HG03196 (cell line): ENCODE measurements at regions not wholly inside any gene's neighbourhood (a gene's known extent, or its start where the extent isn't known, plus 50 kb on each side); places are given as distances from the start of the nearest gene placed in this dataset.

ENCODE experiments used
- ATAC-seq: cut with Tn5 transposase; IDR thresholded peaks from one replicate; pipeline ENCODE4 v1.9.1; 2021; ENCODE audit not compliant: unreplicated experiment

GRCh38 chr18:10266334-10266590 lies 188.2 kb upstream of the APCDD1 start:
- no peak for ATAC-seq

GRCh38 chr18:10269261-10269660 lies 185.2 kb upstream of the APCDD1 start:
- no peak for ATAC-seq

GRCh38 chr18:10270151-10270571 lies 184.3 kb upstream of the APCDD1 start:
- no peak for ATAC-seq

GRCh38 chr18:10271481-10271880 lies 183.0 kb upstream of the APCDD1 start:
- no peak for ATAC-seq

- ATAC-seq: no peak
Measured at GRCh38 chr18:10274301-10274700, 180.1 kb upstream of the APCDD1 start.

GRCh38 chr18:10275486-10275885 lies 178.9 kb upstream of the APCDD1 start:
- ATAC-seq: no peak

GRCh38 chr18:10278265-10278664 lies 176.2 kb upstream of the APCDD1 start:
- no peak for ATAC-seq

GRCh38 chr18:10279471-10279870 lies 175.0 kb upstream of the APCDD1 start:
- ATAC-seq: no peak

- no peak for ATAC-seq
Measured at GRCh38 chr18:10279905-10280644, 174.4 kb upstream of the APCDD1 start.

GRCh38 chr18:10284540-10285282 lies 169.7 kb upstream of the APCDD1 start:
- no peak for ATAC-seq

GRCh38 chr18:10285283-10285640 lies 169.2 kb upstream of the APCDD1 start:
- ATAC-seq: no peak

- ATAC-seq: no peak
Measured at GRCh38 chr18:10286580-10287150, 167.8 kb upstream of the APCDD1 start.

- no peak for ATAC-seq
Measured at GRCh38 chr18:10289251-10289650, 165.2 kb upstream of the APCDD1 start.

- no peak for ATAC-seq
Measured at GRCh38 chr18:10289951-10290637, 164.3 kb upstream of the APCDD1 start.

GRCh38 chr18:10290638-10291235 lies 163.7 kb upstream of the APCDD1 start:
- no peak for ATAC-seq

GRCh38 chr18:10291568-10291981 lies 162.9 kb upstream of the APCDD1 start:
- no peak for ATAC-seq

- ATAC-seq: no peak
Measured at GRCh38 chr18:10293966-10294365, 160.5 kb upstream of the APCDD1 start.

- no peak for ATAC-seq
Measured at GRCh38 chr18:10295751-10296150, 158.7 kb upstream of the APCDD1 start.

GRCh38 chr18:10296491-10296890 lies 157.9 kb upstream of the APCDD1 start:
- no peak for ATAC-seq

GRCh38 chr18:10297086-10297485 lies 157.3 kb upstream of the APCDD1 start:
- no peak for ATAC-seq

- no peak for ATAC-seq
Measured at GRCh38 chr18:10298346-10298745, 156.1 kb upstream of the APCDD1 start.
